ENCODE measurements at regions not wholly inside any gene's neighbourhood (a gene's known extent, or its start where the extent isn't known, plus 50 kb on each side); places are given as distances from the start of the nearest gene placed in this dataset.

- H3T11ph ChIP-seq (ENCODE audit: low read length), result no peak overlapping the region
- no peak overlapping the region for H4K8ac ChIP-seq (replicated peaks; ENCODE audit: insufficient read length, low read depth, low read length)
- H3K23me2 ChIP-seq (ENCODE audit: insufficient read length, low read depth, low read length, poor library complexity, severe bottlenecking), result no peaks in the 10 kb centered on the region
- no peak overlapping the region for H3K9ac ChIP-seq (ENCODE audit: extremely low read depth, insufficient read length, low read length)
- no peak overlapping the region for H2BK20ac ChIP-seq (ENCODE audit: low read depth, low read length, poor library complexity, severe bottlenecking)
- no peak overlapping the region for H3K14ac ChIP-seq (ENCODE audit: insufficient read depth, low read length)
- no peak overlapping the region for H2BK15ac ChIP-seq (ENCODE audit: low read depth, low read length)
- no peaks in the 10 kb centered on the region for H3K4me1 Mint-ChIP-seq
- H3K9me3 Mint-ChIP-seq, result peaks cover 15 to 21% of the 10 kb centered on the region in 2 experiments
- H3K79me1 ChIP-seq (ENCODE audit: insufficient read depth, low read depth, low read length, poor library complexity, severe bottlenecking), result no peaks in the 10 kb centered on the region
- no peaks in the 10 kb centered on the region for H4K20me1 ChIP-seq (ENCODE audit: control insufficient read depth, insufficient read depth, insufficient read length)
- TF ChIP-seq, protein P1, sequence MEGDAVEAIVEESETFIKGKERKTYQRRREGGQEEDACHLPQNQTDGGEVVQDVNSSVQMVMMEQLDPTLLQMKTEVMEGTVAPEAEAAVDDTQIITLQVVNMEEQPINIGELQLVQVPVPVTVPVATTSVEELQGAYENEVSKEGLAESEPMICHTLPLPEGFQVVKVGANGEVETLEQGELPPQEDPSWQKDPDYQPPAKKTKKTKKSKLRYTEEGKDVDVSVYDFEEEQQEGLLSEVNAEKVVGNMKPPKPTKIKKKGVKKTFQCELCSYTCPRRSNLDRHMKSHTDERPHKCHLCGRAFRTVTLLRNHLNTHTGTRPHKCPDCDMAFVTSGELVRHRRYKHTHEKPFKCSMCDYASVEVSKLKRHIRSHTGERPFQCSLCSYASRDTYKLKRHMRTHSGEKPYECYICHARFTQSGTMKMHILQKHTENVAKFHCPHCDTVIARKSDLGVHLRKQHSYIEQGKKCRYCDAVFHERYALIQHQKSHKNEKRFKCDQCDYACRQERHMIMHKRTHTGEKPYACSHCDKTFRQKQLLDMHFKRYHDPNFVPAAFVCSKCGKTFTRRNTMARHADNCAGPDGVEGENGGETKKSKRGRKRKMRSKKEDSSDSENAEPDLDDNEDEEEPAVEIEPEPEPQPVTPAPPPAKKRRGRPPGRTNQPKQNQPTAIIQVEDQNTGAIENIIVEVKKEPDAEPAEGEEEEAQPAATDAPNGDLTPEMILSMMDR (conservative IDR thresholded peaks at IDR 0.05), result no peak
- H2AK5ac ChIP-seq (ENCODE audit: insufficient read length, low read length), result no peak overlapping the region
- H3K27ac Mint-ChIP-seq, result no peak overlapping the region
- no peak overlapping the region for H2BK5ac ChIP-seq (ENCODE audit: insufficient read length, low read length)
- H3K79me2 ChIP-seq (ENCODE audit: insufficient read depth, low read length), result no peaks in the 10 kb centered on the region
- H4K91ac ChIP-seq (ENCODE audit: insufficient read length, low read depth, low read length), result no peak overlapping the region
- no peak overlapping the region for H4K5ac ChIP-seq (ENCODE audit: insufficient read length, low read depth, low read length)
- H3K4me1 ChIP-seq (ENCODE audit: insufficient read depth, low read length), result no peaks in the 10 kb centered on the region
- no peak overlapping the region for H2BK120ac ChIP-seq (ENCODE audit: low read depth, low read length, poor library complexity, severe bottlenecking)
- H3K4me3 Mint-ChIP-seq, result no peak overlapping the region
- no peaks in the 10 kb centered on the region; the same call in 1 of the 2 replicates for H3K27me3 Mint-ChIP-seq (ENCODE audit: low read depth)
- no peak overlapping the region for H3K18ac ChIP-seq (ENCODE audit: insufficient read length, low read depth, low read length)
- no peak overlapping the region for H3K4ac ChIP-seq (ENCODE audit: low read depth, low read length)
- no peaks in the 10 kb centered on the region for H3K27me3 ChIP-seq (ENCODE audit: insufficient read depth, low read length)
- H2AFZ ChIP-seq (ENCODE audit: low read length), result no peak overlapping the region
- no CpG with 5 or more reads among the region's 1 CpG for WGBS (ENCODE audit: extremely low coverage, insufficient read length, low lambda C conversion rate)
- no peak overlapping the region for H3K4me2 ChIP-seq (ENCODE audit: insufficient read depth, insufficient read length, low read length)
- H2BK12ac ChIP-seq (ENCODE audit: insufficient read length, low read depth, low read length), result no peak overlapping the region
- H3K56ac ChIP-seq (ENCODE audit: insufficient read length, low read depth, low read length), result no peak overlapping the region
- no peak overlapping the region for H3K23ac ChIP-seq (ENCODE audit: insufficient read length, low read depth, low read length)
- H3K36me3 Mint-ChIP-seq (ENCODE audit: insufficient read depth in 1 of 3, low read depth in 3 of 3), result peaks cover 0 to 12% (median 7%) of the 10 kb centered on the region in 3 experiments; a peak in 6 of 7 replicates
- H3K27ac ChIP-seq (ENCODE audit: insufficient read length, low read depth, low read length), result no peak overlapping the region
- no peaks in the 10 kb centered on the region for H3K9me3 ChIP-seq (ENCODE audit: control insufficient read depth, low read depth, low read length)
- no peak for DNase-seq
These were observed 93.0 kb downstream of the MTPAP start for GRCh38 chr10:30256084-30256483.
